ENCODE measurements at regions not wholly inside any gene's neighbourhood (a gene's known extent, or its start where the extent isn't known, plus 50 kb on each side); places are given as distances from the start of the nearest gene placed in this dataset.

DNA sequence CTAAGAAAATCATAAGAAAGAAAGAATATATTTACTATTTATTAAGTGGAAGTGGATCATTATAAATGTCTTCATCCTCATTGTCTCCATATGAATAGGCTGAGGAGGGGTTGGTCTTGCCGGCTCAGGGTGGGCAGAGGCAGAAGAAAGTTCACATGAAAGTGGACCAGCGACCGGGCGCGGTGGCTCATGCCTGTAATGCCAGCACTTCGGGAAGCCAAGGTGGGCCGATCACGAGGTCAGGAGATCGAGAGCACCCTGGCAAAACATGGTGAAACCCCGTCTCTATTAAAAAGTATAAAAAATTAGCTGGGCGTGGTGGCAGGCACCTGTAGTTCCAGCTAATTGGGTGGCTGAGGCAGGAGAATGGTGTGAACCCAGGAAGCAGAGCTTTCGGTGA lies 1145.4 kb downstream of the STIM2 start:
- H3F3A ChIP-seq (replicated peaks; ENCODE audit: insufficient read depth) = no peaks in the 10 kb centered on the region
- TF ChIP-seq RCOR1 (IDR thresholded peaks at IDR 0.05; ENCODE audit: low read length) (no peak), ELF1 (IDR thresholded peaks at IDR 0.05) (no peak), TEAD4 (IDR thresholded peaks at IDR 0.05; ENCODE audit: borderline replicate concordance, insufficient read depth) (no peak), CHD2 (IDR thresholded peaks at IDR 0.05; ENCODE audit: low read length, partially characterized antibody) (no peak), YY1 (IDR thresholded peaks at IDR 0.05; ENCODE audit: low read depth) (no peak), GABPA (IDR thresholded peaks at IDR 0.05; ENCODE audit: low read depth) (no peak)
- TF ChIP-seq, protein P1, sequence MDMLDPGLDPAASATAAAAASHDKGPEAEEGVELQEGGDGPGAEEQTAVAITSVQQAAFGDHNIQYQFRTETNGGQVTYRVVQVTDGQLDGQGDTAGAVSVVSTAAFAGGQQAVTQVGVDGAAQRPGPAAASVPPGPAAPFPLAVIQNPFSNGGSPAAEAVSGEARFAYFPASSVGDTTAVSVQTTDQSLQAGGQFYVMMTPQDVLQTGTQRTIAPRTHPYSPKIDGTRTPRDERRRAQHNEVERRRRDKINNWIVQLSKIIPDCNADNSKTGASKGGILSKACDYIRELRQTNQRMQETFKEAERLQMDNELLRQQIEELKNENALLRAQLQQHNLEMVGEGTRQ (IDR thresholded peaks at IDR 0.05; ENCODE audit: borderline replicate concordance, low read depth, low read length) = no peak
- TF ChIP-seq, protein P2, sequence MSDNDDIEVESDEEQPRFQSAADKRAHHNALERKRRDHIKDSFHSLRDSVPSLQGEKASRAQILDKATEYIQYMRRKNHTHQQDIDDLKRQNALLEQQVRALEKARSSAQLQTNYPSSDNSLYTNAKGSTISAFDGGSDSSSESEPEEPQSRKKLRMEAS (IDR thresholded peaks at IDR 0.05; ENCODE audit: low read depth) = no peak
- TF ChIP-seq, protein P3, sequence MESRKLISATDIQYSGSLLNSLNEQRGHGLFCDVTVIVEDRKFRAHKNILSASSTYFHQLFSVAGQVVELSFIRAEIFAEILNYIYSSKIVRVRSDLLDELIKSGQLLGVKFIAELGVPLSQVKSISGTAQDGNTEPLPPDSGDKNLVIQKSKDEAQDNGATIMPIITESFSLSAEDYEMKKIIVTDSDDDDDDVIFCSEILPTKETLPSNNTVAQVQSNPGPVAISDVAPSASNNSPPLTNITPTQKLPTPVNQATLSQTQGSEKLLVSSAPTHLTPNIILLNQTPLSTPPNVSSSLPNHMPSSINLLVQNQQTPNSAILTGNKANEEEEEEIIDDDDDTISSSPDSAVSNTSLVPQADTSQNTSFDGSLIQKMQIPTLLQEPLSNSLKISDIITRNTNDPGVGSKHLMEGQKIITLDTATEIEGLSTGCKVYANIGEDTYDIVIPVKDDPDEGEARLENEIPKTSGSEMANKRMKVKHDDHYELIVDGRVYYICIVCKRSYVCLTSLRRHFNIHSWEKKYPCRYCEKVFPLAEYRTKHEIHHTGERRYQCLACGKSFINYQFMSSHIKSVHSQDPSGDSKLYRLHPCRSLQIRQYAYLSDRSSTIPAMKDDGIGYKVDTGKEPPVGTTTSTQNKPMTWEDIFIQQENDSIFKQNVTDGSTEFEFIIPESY (IDR thresholded peaks at IDR 0.05; ENCODE audit: borderline replicate concordance, low read depth) = no peak
- H3K4me2 ChIP-seq = no peak overlapping the region
- H4K20me1 ChIP-seq (ENCODE audit: insufficient read depth) = no peaks in the 10 kb centered on the region
- ChIA-PET CTCF (no interaction called here), POLR2A (no interaction called here)
- no peak overlapping the region for H3K4me3 ChIP-seq (ENCODE audit: low read depth in 2 of 2, low read length in 1 of 2)
- 29% methylated on average over 12 of the region's 12 CpGs for WGBS (ENCODE audit: low lambda C conversion rate)
- H3K9me2 ChIP-seq = no peaks in the 10 kb centered on the region
- H3K27me3 ChIP-seq (ENCODE audit: insufficient read depth) = no peaks in the 10 kb centered on the region
- H3K79me2 ChIP-seq (ENCODE audit: insufficient read depth) = no peaks in the 10 kb centered on the region
- no peak overlapping the region for H3K27ac ChIP-seq (ENCODE audit: low read depth in 2 of 2, low read length in 1 of 2)
- no peaks in the 10 kb centered on the region for H3K36me3 ChIP-seq (replicated peaks in 1 of 2; ENCODE audit: control insufficient read depth in 1 of 2, insufficient read depth in 2 of 2, low read length in 1 of 2)
- H3K9ac ChIP-seq = no peak overlapping the region
- no peaks in the 10 kb centered on the region for H3K4me1 ChIP-seq (ENCODE audit: control insufficient read depth in 1 of 2, insufficient read depth in 2 of 2, low read depth in 1 of 2, low read length in 1 of 2)
- H2AFZ ChIP-seq (ENCODE audit: low read depth) = no peak overlapping the region
- no peak for DNase-seq
- no peaks in the 10 kb centered on the region for H3K9me3 ChIP-seq

DNA sequence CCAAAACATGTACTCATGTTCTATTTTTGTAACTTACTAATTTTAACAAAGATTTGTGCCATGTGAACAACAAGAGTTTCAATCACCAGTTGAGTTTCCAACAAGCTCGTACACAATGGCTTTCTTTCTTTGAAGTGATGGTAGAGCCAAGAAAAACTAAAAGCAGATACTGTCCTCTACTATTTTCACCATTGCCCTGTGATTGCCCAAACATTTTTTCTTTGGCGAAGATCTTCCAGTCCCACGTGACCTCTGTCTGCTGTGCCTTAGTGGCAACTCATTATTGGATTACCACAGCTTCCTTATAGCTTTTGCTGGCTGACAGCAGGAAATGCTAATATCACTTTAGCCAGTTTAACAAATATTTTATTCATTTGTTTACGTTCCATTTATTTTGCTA lies 1147.1 kb downstream of the STIM2 start:
- Histone ChIP-seq H3K9me3 (no peaks in the 10 kb centered on the region), H3K27ac (ENCODE audit: low read depth in 2 of 2, low read length in 1 of 2) (no peak overlapping the region), H3K27me3 (ENCODE audit: insufficient read depth) (no peaks in the 10 kb centered on the region), H3K79me2 (ENCODE audit: insufficient read depth) (no peaks in the 10 kb centered on the region), H3K4me1 (ENCODE audit: control insufficient read depth in 1 of 2, insufficient read depth in 2 of 2, low read depth in 1 of 2, low read length in 1 of 2) (no peaks in the 10 kb centered on the region), H3F3A (replicated peaks; ENCODE audit: insufficient read depth) (no peaks in the 10 kb centered on the region), H2AFZ (ENCODE audit: low read depth) (no peak overlapping the region), H3K36me3 (replicated peaks in 1 of 2; ENCODE audit: control insufficient read depth in 1 of 2, insufficient read depth in 2 of 2, low read length in 1 of 2) (no peaks in the 10 kb centered on the region), H3K4me2 (no peak overlapping the region), H3K9me2 (no peaks in the 10 kb centered on the region), H4K20me1 (ENCODE audit: insufficient read depth) (no peaks in the 10 kb centered on the region), H3K9ac (no peak overlapping the region), H3K4me3 (ENCODE audit: low read depth in 2 of 2, low read length in 1 of 2) (no peak overlapping the region)
- 21% methylated on average over 4 of the region's 4 CpGs for WGBS (ENCODE audit: low lambda C conversion rate)
- ChIA-PET CTCF (no interaction called here), POLR2A (no interaction called here)
- no peak for TF ChIP-seq SMC3 (IDR thresholded peaks at IDR 0.05; ENCODE audit: low read depth, low read length)
- TF ChIP-seq MEF2A (IDR thresholded peaks at IDR 0.05; ENCODE audit: borderline replicate concordance, low read depth) = no peak
- TF ChIP-seq, protein P3 (IDR thresholded peaks at IDR 0.05; ENCODE audit: borderline replicate concordance, low read depth) = no peak
- no peak for TF ChIP-seq EP300 (IDR thresholded peaks at IDR 0.05; ENCODE audit: borderline replicate concordance in 1 of 2, low read depth in 1 of 2, low read length in 1 of 2)
- DNase-seq = no peak

All from SK-N-SH (cell line).